GM18867 (cell line): ENCODE measurements at regions not wholly inside any gene's neighbourhood (a gene's known extent, or its start where the extent isn't known, plus 50 kb on each side); places are given as distances from the start of the nearest gene placed in this dataset.
A peak's percentile ranks its signal among the peaks of the same experiment; 100 is the strongest.
"Not testable (repeated sequence)": the region's sequence is repeated elsewhere in the genome, so short reads cannot be mapped to it uniquely, and the experiment has no call there.

Experiments
- ATAC-seq: cut with Tn5 transposase; IDR thresholded peaks from one replicate; pipeline ENCODE4 v1.9.1; 2021; ENCODE audit warnings: mild to moderate bottlenecking, moderate library complexity; ENCODE audit not compliant: unreplicated experiment

GRCh38 chr9:85344901-85345300 is 396.9 kb downstream of the AGTPBP1 start:
- ATAC-seq = no peak

DNA sequence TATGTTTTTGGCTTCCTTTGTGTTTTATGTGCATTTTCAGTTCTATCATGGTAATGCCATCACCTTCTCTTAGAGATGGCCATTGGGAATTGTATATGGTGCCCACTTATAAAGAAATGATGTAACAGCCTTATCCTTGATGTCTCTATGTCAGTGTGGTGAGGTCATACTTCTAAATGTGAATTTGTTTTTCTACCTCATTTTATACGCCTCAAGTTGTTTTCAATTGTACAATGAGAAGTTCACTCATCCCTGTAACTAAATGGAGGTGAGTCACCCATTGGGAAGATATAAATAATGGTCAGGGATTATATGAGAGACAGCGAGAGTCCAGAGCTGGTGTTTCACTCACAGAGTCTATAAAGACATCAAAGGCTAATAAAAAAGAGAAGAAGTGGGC is 402.4 kb downstream of the AGTPBP1 start:
- ATAC-seq = no peak

GRCh38 chr9:85334228-85334627 is 407.5 kb downstream of the AGTPBP1 start:
- no peak for ATAC-seq

- ATAC-seq = peak; percentile 67
Measured at GRCh38 chr9:85332487-85332886, 409.3 kb downstream of the AGTPBP1 start.

DNA sequence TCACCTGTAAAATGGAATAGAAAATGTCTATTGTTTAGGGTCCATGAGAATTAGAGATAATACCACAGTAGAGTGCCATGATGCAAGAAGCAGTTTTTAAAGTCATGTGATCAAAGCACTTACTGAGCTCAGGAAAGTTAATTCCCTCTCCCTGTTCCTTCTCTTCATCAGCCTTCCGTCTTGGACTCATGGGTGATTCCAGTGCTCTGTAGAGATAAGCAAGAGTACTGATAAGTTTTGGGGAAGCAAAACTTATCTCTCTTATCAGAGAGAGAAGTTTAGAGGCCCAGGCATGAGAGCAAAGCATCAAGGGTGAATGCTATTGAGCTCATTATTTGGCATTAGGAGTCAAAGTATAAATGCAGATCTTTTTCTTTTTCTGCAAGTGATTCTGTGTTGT is 410.1 kb downstream of the AGTPBP1 start:
- no peak for ATAC-seq

DNA sequence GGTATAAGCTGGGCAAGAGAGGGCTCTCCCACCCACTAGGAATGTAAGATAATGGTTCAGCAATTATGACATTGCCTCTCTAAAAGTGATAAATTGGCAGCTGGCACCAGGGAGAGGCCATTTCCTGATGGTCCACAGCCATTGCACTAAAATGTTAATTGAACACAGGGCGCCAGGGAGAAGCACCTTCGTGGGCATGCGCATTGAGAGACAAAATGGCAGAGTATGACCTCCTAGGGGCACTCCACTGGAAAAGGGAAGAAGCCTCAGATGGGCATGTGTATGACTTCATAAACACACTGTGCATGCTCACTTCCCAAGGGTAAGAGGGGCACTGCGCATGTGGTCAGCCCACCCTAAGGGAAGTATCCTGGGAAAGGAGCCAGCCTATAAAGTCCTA is 419.2 kb downstream of the AGTPBP1 start:
- no peak for ATAC-seq

DNA sequence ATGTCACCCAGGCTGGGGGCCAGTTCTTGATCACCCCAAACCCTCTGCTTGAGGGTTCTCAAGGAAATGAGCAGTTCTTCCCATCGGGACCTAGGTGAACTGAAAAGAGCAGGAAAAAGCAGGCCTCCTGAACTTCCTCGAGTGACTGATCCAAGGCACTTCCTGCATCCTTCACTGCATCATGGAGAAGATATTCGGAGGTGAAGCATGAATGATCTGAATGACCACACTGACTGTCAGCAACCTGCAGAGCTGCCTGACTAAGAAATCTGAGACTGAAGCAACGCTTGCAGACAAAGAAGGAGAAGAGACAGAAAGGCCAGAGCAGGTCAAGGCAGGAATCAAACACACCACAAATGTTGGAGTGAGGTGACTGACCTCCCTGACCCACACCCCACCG is 420.2 kb downstream of the AGTPBP1 start:
- ATAC-seq = no peak

- no peak for ATAC-seq
Measured at GRCh38 chr9:85319936-85320656, 421.7 kb downstream of the AGTPBP1 start.

DNA sequence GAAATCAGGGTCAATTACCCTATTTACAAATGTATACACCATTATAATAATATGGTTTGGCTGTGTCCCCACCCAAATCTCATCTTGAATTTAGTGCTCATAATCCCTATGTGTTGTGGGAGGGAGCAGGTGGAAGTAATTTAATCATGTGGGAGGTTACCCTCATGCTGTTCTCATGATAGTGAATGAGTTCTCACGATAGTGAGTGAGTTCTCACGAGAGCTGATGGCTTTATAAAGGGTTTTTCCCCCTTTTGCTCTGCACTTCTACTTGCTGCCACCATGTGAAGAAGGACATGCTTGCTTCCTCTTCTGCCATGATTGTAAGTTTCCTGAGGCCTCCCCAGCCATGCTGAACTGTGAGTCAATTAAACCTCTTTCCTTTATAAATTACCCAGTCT is 426.2 kb downstream of the AGTPBP1 start:
- not testable (repeated sequence) for ATAC-seq

- ATAC-seq = no peak
Measured at GRCh38 chr9:85310573-85310972, 431.2 kb downstream of the AGTPBP1 start.

GRCh38 chr9:85303757-85304134 is 438.0 kb downstream of the AGTPBP1 start:
- no peak for ATAC-seq

GRCh38 chr9:85302938-85303756 is 438.6 kb downstream of the AGTPBP1 start:
- ATAC-seq = no peak

DNA sequence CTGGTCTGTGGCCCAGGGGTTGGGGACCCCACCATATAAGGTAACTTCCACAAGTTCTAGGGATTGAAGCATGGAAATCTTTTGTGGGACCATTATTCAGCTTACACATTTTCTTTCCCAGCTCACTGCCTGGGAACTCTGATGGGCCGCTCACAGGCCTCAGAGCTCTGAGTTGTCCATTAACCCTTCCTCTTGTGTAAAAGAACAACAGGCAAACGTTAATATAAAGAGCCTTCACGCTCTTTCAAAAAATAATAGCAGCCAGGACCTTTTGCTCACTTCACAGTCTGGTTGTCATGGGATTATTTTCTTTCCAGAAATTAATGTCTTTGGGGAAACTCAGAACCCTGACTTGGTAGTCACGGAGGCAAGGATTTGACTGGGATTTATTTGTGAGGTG is 443.3 kb downstream of the AGTPBP1 start:
- no peak for ATAC-seq

DNA sequence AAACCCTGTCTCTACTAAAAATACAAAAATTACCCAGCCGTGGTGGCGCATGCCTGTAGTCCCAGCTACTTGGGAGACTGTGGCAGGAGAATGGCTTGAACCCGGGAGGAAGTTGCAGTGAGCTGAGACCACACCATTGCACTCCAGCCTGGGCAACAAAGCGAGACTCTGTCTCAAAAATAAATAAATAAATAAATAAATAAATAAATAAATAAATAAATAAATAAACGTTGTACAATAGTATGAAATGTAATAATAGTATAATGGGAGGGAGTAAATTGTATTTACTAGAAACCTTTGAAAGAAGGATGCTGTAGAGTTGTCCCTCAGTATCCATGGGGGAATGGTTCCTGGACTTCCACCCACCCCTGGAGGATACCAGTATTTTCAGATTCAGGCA is 446.5 kb downstream of the AGTPBP1 start:
- ATAC-seq = not testable (repeated sequence)

GRCh38 chr9:85292261-85292660 is 449.5 kb downstream of the AGTPBP1 start:
- ATAC-seq = no peak

DNA sequence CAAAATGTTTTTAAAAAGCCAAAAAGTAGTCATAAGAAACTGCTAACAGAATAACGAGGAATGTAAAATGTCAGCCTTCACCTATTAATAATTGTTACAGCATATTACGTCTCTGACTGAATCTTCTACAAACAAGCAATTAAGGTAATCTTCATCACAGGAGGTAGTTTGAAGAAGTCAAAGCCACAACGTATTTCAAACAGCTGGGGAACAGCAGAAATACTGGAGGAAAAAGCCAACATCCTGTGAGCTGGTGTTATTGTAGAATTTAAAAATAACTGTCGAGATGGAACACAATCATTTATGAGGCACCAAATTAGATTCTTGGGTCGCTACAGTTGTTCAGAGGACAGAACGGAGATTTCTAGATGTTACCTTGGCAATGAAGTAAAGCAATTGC is 450.5 kb downstream of the AGTPBP1 start:
- ATAC-seq = no peak

DNA sequence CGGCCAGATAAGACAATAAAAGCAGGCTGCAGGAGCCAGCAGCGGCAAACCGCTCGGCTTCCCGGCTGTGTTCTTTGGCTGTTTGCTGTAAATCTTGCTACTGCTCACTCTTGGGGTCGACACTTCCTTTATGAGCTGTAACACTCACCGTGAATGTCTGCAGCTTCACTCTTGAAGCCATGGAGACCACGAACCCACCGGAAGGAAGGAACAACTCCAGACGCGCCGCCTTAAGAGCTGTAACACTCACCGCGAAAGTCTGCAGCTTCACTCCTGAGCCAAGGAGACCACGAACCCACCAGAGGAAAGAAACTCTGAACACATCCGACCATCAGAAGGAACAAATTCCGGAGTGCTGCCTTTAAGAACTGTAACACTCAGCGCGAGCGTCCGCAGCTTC is 451.7 kb downstream of the AGTPBP1 start:
- ATAC-seq = no peak

- no peak for ATAC-seq
Measured at GRCh38 chr9:85289142-85289541, 452.6 kb downstream of the AGTPBP1 start.

DNA sequence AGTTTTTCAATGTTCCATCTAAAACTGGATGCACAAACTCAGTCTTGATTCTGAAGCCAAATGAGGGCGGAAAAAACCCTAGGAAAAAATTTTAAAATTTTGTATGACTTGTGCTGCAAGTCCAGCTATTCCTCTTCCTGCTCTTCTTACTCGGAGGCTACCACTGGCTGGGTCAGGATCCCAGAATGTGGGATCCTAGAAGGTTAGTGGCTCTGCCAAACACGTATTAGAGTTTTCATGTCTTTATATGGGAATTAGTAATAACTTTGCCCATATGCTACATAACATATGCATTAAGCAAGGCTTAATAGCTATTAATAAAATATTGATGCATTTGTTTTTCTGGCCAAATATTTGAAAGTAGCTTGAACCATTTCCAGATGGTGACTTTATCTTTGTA is 458.3 kb downstream of the AGTPBP1 start:
- no peak for ATAC-seq

DNA sequence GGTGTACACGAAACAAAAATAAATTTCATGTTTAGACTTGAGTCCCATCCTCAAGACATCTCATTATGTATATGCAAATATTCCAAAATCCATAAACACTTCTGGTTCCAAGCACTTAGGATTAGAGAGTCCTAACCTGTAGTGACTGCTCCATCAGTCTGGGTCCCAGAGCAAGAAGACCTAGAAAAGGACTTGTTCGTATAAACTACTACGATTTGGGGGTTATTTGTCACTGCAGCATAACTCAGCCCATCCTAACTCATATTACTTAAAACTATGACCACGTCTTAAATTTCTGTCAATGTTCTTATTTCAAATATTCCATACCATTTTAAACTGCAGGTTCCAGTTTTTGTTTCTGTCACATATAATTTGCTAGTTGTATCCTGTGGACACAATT is 463.0 kb downstream of the AGTPBP1 start:
- ATAC-seq = no peak

GRCh38 chr9:85276741-85277140 is 465.0 kb downstream of the AGTPBP1 start:
- ATAC-seq = no peak

DNA sequence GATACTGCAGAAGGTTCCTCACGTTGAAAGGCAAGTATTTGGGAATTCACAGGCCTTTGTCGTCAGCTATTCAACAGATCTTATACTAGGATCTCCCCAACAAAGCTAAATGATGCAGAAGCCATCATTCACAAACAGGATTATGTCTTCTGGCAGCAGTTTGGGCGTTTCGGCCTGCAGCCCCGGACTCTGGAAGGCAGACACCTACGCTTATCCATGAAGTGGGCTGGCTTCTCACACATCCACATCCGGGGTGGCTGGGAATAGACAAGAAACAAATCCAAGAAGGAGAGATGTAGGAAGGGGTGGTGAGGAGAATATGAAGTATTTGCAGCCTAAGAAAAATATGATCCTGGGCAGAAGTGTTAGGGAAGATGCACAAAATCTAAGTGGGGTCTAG is 471.9 kb downstream of the AGTPBP1 start:
- no peak for ATAC-seq
